NCI-H82 treated with DMSO at 0.1 percent for 48 hours (cell line): ENCODE measurements at regions not wholly inside any gene's neighbourhood (a gene's known extent, or its start where the extent isn't known, plus 50 kb on each side); places are given as distances from the start of the nearest gene placed in this dataset.
"Not testable (repeated sequence)": the region's sequence is repeated elsewhere in the genome, so short reads cannot be mapped to it uniquely, and the experiment has no call there.

Experiments
- DNase-seq: peaks from one replicate; lab custom pipeline; 2025; ENCODE audit not compliant: unreplicated experiment; lab: John Stamatoyannopoulos, UW

DNA sequence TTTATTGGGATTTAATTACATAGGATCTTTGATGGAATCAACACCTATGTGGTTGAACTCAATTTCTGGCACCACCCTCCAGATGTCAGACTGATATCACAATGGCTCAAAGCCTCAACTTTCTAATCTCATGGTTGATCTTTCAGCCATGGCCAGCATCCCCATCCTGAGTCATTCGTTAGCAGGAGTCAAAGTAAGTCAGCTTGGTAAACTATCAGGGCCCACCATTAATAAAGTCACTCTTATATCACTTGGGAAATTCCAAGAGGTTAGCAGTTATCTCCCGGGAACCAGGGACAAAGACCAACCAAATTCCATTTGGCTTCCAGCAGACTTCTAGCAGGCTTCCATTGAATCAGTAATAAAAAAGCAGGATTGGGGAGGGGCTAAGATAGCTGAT is 50.7 kb upstream of the TNFSF4 start:
- no peak for DNase-seq

GRCh38 chr1:173258479-173259264 is 51.5 kb upstream of the TNFSF4 start:
- no peak for DNase-seq

GRCh38 chr1:173260329-173260728 is 53.2 kb upstream of the TNFSF4 start:
- not testable (repeated sequence) for DNase-seq

DNA sequence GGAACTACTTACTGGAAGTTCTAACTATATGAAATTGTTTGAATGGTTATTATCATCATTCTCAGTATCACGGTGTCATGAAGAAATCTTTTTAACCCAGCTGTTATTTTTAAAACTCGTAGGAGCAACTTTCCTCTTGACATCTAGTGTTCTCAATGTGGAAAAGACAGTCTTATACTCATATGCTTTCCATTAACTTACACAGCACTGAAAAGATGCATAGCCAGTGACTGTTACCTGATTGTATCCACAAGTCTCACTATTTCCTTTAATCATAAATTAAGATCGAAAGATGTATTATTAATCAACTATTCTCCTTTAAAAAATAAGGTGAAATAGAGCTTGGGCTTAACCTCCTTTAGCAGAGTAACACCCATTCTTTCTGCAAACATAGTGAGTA is 59.7 kb upstream of the TNFSF4 start:
- no peak for DNase-seq

GRCh38 chr1:173267453-173267945 is 60.4 kb upstream of the TNFSF4 start:
- no peak for DNase-seq

GRCh38 chr1:173268261-173268660 is 61.1 kb upstream of the TNFSF4 start:
- no peak for DNase-seq

DNA sequence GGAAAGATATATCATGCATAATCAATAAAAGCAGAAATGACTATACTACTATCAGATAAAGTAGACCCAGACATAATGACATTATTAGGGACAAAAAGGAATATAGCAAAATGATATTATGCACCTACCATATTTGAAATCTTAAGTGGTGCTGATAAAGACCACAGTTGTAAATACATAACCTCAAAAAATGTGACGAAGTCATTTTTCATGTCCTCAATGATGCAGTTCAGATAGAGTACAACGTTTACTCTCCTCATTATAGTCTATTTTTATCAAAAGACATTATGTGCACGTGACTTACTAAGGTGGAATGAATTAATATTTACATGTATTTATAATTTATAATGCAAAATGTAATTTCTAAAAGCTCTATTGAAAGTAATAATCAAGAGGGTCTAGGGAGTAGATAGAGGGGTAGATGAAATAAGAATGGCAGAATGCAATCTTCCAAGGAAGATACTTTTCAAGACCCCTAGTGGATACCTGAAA is 61.7 kb upstream of the TNFSF4 start:
- DNase-seq: no peak

DNA sequence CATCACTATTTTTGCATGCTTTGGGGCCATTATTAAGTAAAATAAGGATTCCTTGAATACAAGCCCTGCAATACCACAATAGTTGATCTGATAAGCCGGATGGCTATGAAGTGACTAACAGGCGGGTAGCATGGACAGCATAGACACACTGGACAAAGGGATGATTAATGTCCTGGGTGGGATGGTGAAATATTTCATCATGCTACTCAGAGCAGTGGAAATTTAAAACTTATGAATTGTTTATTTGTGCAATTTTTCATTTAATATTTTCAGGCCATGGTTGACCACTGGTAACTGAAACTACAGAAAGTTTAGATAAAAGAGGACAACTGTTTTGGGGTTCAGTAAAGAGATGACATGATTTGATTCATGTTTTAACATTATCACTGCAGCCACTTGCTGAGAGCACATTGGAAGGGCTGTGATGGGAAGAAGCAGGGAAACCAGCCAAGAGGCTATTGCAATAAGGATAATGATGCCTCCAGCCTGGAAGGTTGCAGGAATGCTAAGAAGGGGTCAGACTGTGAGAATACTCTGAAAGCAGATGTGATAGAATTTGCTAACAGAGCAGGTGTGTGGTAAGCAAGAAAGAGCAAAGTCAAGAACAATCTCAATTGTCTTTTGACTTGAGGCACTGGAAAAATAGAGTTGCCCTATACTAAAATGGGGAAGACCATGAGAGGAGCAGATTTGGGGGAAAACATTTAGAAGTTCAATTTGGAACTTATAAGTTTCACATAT is 62.5 kb upstream of the TNFSF4 start:
- DNase-seq: no peak

DNA sequence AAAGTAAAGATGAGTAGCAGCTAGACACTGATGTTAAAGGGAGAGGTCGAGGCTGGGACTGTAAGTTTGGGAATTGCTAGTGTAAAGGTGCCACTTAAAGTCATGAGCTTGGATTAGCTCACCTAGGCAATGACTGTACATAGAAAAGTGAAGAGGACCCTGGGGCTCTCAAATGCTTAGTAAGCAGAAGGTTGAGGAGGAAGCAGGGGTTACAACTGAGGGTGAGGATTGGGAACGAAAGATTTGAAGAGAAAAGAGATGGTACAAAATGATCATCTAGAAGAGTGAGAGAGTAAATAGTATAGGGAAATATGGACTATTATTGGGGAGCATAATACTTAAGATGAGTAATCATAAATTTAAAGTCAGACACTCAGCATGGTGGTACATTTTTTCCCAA is 63.1 kb upstream of the TNFSF4 start:
- no peak for DNase-seq

- DNase-seq: not testable (repeated sequence)
These were observed 63.9 kb upstream of the TNFSF4 start for GRCh38 chr1:173271021-173271420.

GRCh38 chr1:173275496-173275895 is 68.4 kb upstream of the TNFSF4 start:
- DNase-seq: no peak

DNA sequence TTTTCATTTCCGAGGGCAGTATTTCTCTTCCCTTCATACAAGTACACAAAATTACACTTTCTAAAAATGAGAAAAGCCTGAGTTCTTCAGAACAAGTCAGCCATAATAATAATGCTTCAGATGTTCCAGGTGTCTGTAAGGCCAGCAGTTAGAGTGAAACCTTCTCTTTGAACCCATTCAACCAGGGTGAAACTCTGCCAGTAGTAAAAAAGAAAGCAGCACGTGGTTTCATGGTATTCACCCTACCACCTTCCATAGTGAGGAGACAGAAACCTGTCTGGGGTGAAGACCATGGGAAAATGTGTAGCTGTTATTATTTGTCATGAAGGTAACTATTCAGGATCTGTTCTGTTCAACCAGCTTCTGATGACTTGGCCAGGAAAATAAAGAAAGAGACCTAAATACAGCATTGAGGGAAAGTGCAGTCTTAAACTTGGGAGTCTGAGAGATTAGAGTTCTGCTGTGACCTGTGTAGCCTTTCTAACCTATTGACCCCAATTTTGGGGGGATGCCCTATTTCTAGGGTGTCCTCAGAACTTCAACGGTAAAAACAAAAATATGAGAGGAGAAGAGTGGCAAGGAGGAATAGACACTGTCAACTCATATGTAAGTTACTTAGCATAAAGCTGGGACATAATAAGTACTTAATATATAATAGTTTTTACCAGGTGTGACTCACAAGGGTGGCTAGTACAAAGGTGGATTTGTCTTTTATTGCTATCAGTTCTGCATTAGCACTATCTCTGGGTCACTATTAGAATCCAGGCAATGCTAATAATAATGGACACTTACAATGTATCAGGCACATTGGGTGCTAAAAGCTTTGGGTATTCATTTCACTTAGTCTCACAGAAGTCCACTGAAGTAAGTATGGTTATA is 70.0 kb upstream of the TNFSF4 start:
- no peak for DNase-seq

GRCh38 chr1:173280899-173281660 is 73.9 kb upstream of the TNFSF4 start:
- no peak for DNase-seq

DNA sequence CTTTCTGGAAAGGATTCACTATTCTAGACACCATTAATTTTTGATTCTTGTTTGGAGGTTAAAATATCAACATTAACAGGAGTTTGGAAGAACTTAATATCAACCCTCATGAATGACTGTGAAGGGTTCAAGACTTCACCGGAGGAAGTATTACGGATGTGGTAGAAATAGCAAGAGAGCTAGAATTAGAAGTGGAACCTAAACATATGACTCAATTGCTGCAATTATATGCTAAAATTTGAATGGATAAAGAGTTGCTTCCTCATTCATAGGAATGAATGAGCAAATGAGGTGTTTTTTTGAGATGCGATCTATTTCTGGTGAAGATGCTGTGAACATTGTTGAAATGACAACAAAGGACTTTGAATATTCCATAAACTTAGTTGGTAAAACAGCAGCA is 77.9 kb upstream of the TNFSF4 start:
- DNase-seq: no peak

DNA sequence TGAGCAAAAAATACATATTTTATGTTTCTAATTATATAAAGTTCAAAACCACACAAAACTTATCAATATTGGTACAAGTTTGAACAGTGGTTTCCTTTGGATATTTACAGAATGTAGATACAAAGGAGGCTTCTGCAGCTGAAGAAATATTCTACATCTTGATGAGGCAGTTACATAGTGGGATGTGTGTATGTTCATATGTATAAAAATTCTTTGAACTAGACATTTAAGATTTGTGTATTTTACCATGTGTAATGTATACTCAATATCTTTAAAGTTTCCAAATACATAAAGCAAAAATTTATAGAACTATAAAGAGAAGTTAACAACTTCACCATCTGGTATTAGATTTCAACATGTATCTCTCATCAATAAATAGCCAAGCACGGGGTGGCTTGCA is 80.7 kb upstream of the TNFSF4 start:
- DNase-seq: no peak

DNA sequence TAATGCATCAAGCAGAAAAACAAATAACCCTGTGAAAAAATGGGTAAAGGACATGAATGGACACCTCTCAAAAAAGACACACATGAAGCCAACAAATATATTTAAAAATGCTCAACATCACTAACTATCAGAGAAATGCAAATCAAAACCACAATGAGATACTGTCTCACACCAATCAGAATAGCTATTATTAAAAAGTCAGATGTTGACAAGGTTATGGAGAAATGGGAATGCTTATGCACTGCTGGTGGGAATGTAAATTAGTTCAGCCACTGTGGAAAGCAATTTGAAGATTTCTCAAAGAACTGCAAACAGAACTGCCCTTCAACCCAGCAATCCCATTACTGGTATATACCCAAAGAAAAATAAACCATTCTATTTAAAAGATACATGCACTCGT is 86.6 kb upstream of the TNFSF4 start:
- no peak for DNase-seq

DNA sequence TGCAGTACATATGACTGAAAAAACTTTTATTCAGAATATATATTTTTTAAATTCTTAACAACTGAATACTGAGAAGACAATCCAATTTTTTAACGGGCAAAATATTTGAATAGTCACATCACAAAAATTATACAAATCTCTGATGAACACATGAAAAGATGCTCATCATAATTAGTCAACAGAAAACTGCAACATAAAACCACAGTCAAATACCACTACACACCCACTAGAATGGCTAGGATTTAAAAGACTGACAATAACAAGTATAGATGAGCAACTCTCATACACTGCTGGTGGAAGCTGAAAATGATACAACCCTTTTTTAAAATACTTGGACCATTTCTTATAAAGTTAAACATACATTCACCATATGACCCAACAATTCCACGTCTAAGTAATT is 87.7 kb upstream of the TNFSF4 start:
- no peak for DNase-seq

DNA sequence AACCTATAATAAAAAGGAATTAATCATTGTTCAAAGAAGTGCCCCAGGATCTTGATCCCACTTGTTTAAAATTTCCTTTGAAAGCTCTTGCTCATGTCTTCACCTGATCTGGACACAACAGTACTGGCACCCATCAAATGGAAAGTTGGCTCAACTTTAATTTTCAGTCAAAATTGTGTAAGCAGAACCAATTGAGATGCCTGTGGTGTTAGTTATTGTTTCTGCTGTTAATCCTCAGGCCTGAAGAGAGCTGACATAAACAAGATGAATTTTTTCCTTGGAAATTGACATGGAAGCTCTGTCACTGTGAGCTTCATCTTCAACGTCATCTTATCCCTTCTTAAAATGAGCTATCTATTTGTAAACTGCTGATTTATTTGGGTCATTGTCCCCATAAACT is 88.3 kb upstream of the TNFSF4 start:
- DNase-seq: no peak

DNA sequence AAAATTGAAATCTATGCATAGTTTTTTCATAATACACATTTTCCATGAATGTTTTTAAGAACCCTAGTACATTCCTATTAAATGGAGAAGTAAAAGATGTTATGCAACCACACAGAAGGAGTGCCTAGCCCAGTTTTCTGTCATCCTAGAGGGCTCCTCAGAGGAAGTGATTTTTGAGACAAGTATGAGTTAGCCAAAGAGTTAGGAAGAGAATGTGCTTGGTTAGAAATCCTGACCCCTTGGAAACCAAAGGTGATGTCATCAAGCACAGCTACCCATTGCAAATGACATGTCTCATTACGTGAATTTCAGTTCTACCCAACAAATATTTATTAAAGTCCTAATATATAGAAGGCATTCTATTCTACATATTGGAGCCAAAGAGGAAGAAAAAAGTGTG is 88.9 kb upstream of the TNFSF4 start:
- no peak for DNase-seq

- DNase-seq: no peak
These were observed 90.8 kb upstream of the TNFSF4 start for GRCh38 chr1:173297798-173298391.
